ENCODE measurements at regions not wholly inside any gene's neighbourhood (a gene's known extent, or its start where the extent isn't known, plus 50 kb on each side); places are given as distances from the start of the nearest gene placed in this dataset.

- FAIRE-seq: no peak
These were observed 64.7 kb upstream of the HS3ST5 start for GRCh38 chr6:114407426-114408035.

More at GRCh38 chr6:114407426-114408035, 64.7 kb upstream of the HS3ST5 start:
- Histone ChIP-seq H3K9ac (replicated peaks in 1 of 4; ENCODE audit: extremely low read depth in 1 of 4, low read depth in 3 of 4, low read length in 3 of 4) (no peak overlapping the region), H3K79me1 (ENCODE audit: low read depth, low read length) (no peaks in the 10 kb centered on the region), H3K4me1 (replicated peaks in 1 of 4; ENCODE audit: control insufficient read depth in 3 of 4, insufficient read depth in 4 of 4, low read length in 3 of 4) (peaks cover 0 to 6% (median 1%) of the 10 kb centered on the region in 4 experiments; a peak in 4 of 7 replicates), H3K4me3 (ENCODE audit: extremely low read depth in 1 of 4, insufficient read depth in 2 of 4, low read depth in 3 of 4, low read length in 4 of 4) (no peak overlapping the region), H2BK5ac (ENCODE audit: low read depth, low read length) (no peak overlapping the region), H3K14ac (ENCODE audit: insufficient read length) (no peak overlapping the region), H3K23me2 (ENCODE audit: low read depth, low read length) (no peaks in the 10 kb centered on the region), H3K9me3 (ENCODE audit: insufficient read depth in 2 of 2, low read depth in 1 of 2, low read length in 1 of 2) (no peaks in the 10 kb centered on the region), H2BK15ac (ENCODE audit: low read length) (no peak overlapping the region), H2BK120ac (replicated peaks; ENCODE audit: low read depth, low read length) (no peak overlapping the region), H2AFZ (ENCODE audit: low read length) (no peak overlapping the region), H4K5ac (ENCODE audit: insufficient read length, low read depth, low read length) (no peak overlapping the region), H3K27me3 (replicated peaks in 1 of 4; ENCODE audit: control insufficient read depth in 3 of 4, extremely low read depth in 1 of 4, insufficient read depth in 3 of 4, low read length in 3 of 4) (no peaks in the 10 kb centered on the region), H3K4me2 (ENCODE audit: insufficient read depth in 1 of 2, low read depth in 2 of 2, low read length in 2 of 2) (no peak overlapping the region), H2AK5ac (ENCODE audit: low read depth, low read length) (no peak overlapping the region), H2BK20ac (ENCODE audit: low read length) (no peak overlapping the region), H3K23ac (ENCODE audit: insufficient read length) (no peak overlapping the region), H2BK12ac (ENCODE audit: low read depth, low read length) (no peak overlapping the region), H3K56ac (replicated peaks; ENCODE audit: insufficient read length, low read depth, low read length) (no peak overlapping the region), H3K4ac (replicated peaks; ENCODE audit: insufficient read length, low read depth, low read length) (no peak overlapping the region), H4K8ac (ENCODE audit: extremely low read depth, insufficient read depth, low read length) (no peak overlapping the region), H3K18ac (ENCODE audit: extremely low read depth, low read length) (no peak overlapping the region), H4K91ac (replicated peaks; ENCODE audit: insufficient read length, low read length) (no peak overlapping the region), H4K20me1 (replicated peaks in 1 of 2; ENCODE audit: control insufficient read depth in 1 of 2, insufficient read depth in 2 of 2, low read length in 2 of 2) (no peaks in the 10 kb centered on the region), H3K27ac (ENCODE audit: low read depth, low read length) (no peak overlapping the region), H3K79me2 (ENCODE audit: control insufficient read depth in 1 of 2, insufficient read depth in 2 of 2, low read length in 2 of 2) (no peaks in the 10 kb centered on the region), H3K36me3 (ENCODE audit: control insufficient read depth in 2 of 4, insufficient read depth in 4 of 4, low read length in 3 of 4) (peaks cover 0 to 17% (median 3%) of the 10 kb centered on the region in 4 experiments; a peak in 3 of 8 replicates)
- TF ChIP-seq POLR2AphosphoS5 (IDR thresholded peaks at IDR 0.05; ENCODE audit: low read depth, low read length) (peak; percentile 15; the same call in 1 of the 2 replicates), SIN3A (conservative IDR thresholded peaks at IDR 0.05 in 1 of 2, IDR thresholded peaks at IDR 0.05 in 1 of 2; ENCODE audit: low read depth in 1 of 2, low read length in 2 of 2) (no peak), CTCF (IDR thresholded peaks at IDR 0.05; ENCODE audit: control extremely low read depth in 1 of 3, insufficient read depth in 1 of 3, low read depth in 1 of 3, low read length in 3 of 3) (peak in 1 of 3 experiments; percentile 3; a peak in 1 of 4 replicates)
- DNase-seq (ENCODE audit: low read depth in 1 of 2, low spot score in 2 of 2): no peak
- WGBS, 2 experiments (ENCODE audit: extremely low coverage in 1 of 2, insufficient coverage in 1 of 2, insufficient read length in 1 of 2, insufficient replicate concordance in 2 of 2, low coverage in 1 of 2, low lambda C conversion rate in 2 of 2, missing lambda C conversion rate in 1 of 2): 85% methylated on average over 6 of the region's 6 CpGs; no CpG with 5 or more reads in 1 of the 2 experiments
- CTCF ChIA-PET (ENCODE audit: partially characterized antibody): interaction anchor here (1.0 kb wide), 1 partner anchor 62 kb away, joined by 3 read pairs; no protein-coding TSS in a partner anchor
- POLR2A ChIA-PET (ENCODE audit: partially characterized antibody): interaction anchor here (0.6 to 9.7 kb wide), 7 partner anchors 12 to 93 kb away, joined by 3 to 74 read pairs (median 4); partner anchors contain the start of gene HS3ST5
